ENCODE measurements at regions not wholly inside any gene's neighbourhood (a gene's known extent, or its start where the extent isn't known, plus 50 kb on each side); places are given as distances from the start of the nearest gene placed in this dataset.

- no peak overlapping the region for H4K5ac ChIP-seq (ENCODE audit: low read depth, low read length)
- H2BK120ac ChIP-seq (ENCODE audit: low read depth, low read length), result no peak overlapping the region
- CTCF ChIA-PET, result no interaction called here
- H3K4me3 ChIP-seq (ENCODE audit: insufficient read depth, low read depth, low read length), result no peak overlapping the region
- no peaks in the 10 kb centered on the region for H3K9me1 ChIP-seq (ENCODE audit: insufficient read depth, low read length)
- no peak overlapping the region for H2AK5ac ChIP-seq (ENCODE audit: low read depth, low read length)
- H4K8ac ChIP-seq (ENCODE audit: low read depth in 2 of 2, low read length in 2 of 2), result no peak overlapping the region
- no peaks in the 10 kb centered on the region for H3K79me1 ChIP-seq (ENCODE audit: low read depth in 1 of 2, low read length in 2 of 2)
- DNase-seq (no peak), ATAC-seq (ENCODE audit: low read depth) (no peak)
- H3K4me1 ChIP-seq (ENCODE audit: control insufficient read depth, insufficient read depth, low read length), result no peaks in the 10 kb centered on the region
- H2AFZ ChIP-seq (replicated peaks; ENCODE audit: low read length, poor library complexity), result no peak overlapping the region
- no peak overlapping the region for H3K4me2 ChIP-seq (ENCODE audit: low read depth, low read length)
- BruUV-seq (replicated peaks), result no TSS peak
- H3K27me3 ChIP-seq (ENCODE audit: control insufficient read depth, insufficient read depth, low read length), result no peaks in the 10 kb centered on the region
- no peak overlapping the region for H3K27ac ChIP-seq (ENCODE audit: insufficient read depth, low read length)
- intact Hi-C loops (cut with micrococcal nuclease), result no loop called here
- H2BK15ac ChIP-seq (ENCODE audit: low read depth, low read length), result no peak overlapping the region
- H3K56ac ChIP-seq (ENCODE audit: extremely low read depth, insufficient read depth, low read length), result no peak overlapping the region
- in situ Hi-C loops (cut with MboI; ENCODE audit: low sequenced_read_pairs), result no loop called here
- no peak overlapping the region for H2BK20ac ChIP-seq (ENCODE audit: low read depth, low read length)
- TF ChIP-seq CEBPB (IDR thresholded peaks at IDR 0.05; ENCODE audit: low read depth, low read length) (no peak), MXI1 (IDR thresholded peaks at IDR 0.05; ENCODE audit: borderline replicate concordance, low read depth, low read length) (no peak), MAZ (IDR thresholded peaks at IDR 0.05; ENCODE audit: borderline replicate concordance, low read depth, low read length) (no peak), CTCF (conservative IDR thresholded peaks at IDR 0.05; ENCODE audit: low read depth, low read length) (no peak), FOS (IDR thresholded peaks at IDR 0.05; ENCODE audit: low read depth, low read length) (no peak), RFX5 (IDR thresholded peaks at IDR 0.05; ENCODE audit: low read depth, low read length) (no peak), POLR2A (IDR thresholded peaks at IDR 0.05; ENCODE audit: low read depth, low read length) (no peak), USF2 (IDR thresholded peaks at IDR 0.05; ENCODE audit: low read depth, low read length) (no peak), SMC3 (IDR thresholded peaks at IDR 0.05; ENCODE audit: low read depth, low read length) (no peak), RAD21 (IDR thresholded peaks at IDR 0.05; ENCODE audit: low read length) (no peak), MAFK (IDR thresholded peaks at IDR 0.05; ENCODE audit: low read depth, low read length) (no peak), BHLHE40 (IDR thresholded peaks at IDR 0.05; ENCODE audit: low read depth, low read length) (no peak), NFE2L2 (IDR thresholded peaks at IDR 0.05; ENCODE audit: low read depth, low read length) (no peak), RCOR1 (IDR thresholded peaks at IDR 0.05; ENCODE audit: insufficient replicate concordance, low read length) (no peak), CHD1 (IDR thresholded peaks at IDR 0.05; ENCODE audit: low read depth, low read length) (no peak)
- H3K18ac ChIP-seq (ENCODE audit: low read depth, low read length), result no peak overlapping the region
- H4K20me1 ChIP-seq (ENCODE audit: insufficient read depth, low read length), result no peaks in the 10 kb centered on the region
- no peak overlapping the region for H4K91ac ChIP-seq (ENCODE audit: insufficient read depth, low read depth, low read length)
- WGBS, 2 experiments (ENCODE audit: extremely low coverage in 2 of 2, insufficient read length in 1 of 2), result 0% methylated on average over 1 of the region's 3 CpGs; no CpG with 5 or more reads in 1 of the 2 experiments
- H3K9ac ChIP-seq (ENCODE audit: low read depth, low read length), result no peak overlapping the region
- POLR2A ChIA-PET (ENCODE audit: unreplicated experiment), result no interaction called here
- no peak overlapping the region for H2BK5ac ChIP-seq (ENCODE audit: low read depth, low read length, poor library complexity, severe bottlenecking)
- H3K23ac ChIP-seq (ENCODE audit: low read depth, low read length), result no peak overlapping the region
- H3K14ac ChIP-seq (replicated peaks; ENCODE audit: low read depth, low read length), result no peak overlapping the region
- no peak overlapping the region for H2AK9ac ChIP-seq (replicated peaks; ENCODE audit: low read depth, low read length, poor library complexity)
- no peak overlapping the region for H3K4ac ChIP-seq (ENCODE audit: low read depth, low read length)
- peaks cover 16% of the 10 kb centered on the region for H3K9me3 ChIP-seq (ENCODE audit: control insufficient read depth, insufficient read depth, low read length)
- dilution Hi-C loops (cut with HindIII; ENCODE audit: low sequenced_read_pairs, unreplicated experiment), result no loop called here
- no peaks in the 10 kb centered on the region for H3K36me3 ChIP-seq (ENCODE audit: control insufficient read depth, insufficient read depth, low read length)
Measured at GRCh38 chr10:8726084-8726778, 671.7 kb downstream of the GATA3 start.

Data from IMR-90 (cell line).